Lower leg skin (tissue), 3 donors: ENCODE measurements at regions not wholly inside any gene's neighbourhood (a gene's known extent, or its start where the extent isn't known, plus 50 kb on each side); places are given as distances from the start of the nearest gene placed in this dataset.

ENCODE experiments used
- CTCF ChIP-seq, 3 donors: fragments of 450-650 bp; IDR thresholded peaks; one replicate each; pipeline ENCODE4 v1.5.1; 2016; ENCODE audit warnings: antibody characterized with exemption in 3 of 3, mild to moderate bottlenecking in 3 of 3, moderate library complexity in 2 of 3
- POLR2A ChIP-seq, 2 donors: fragments of 450-650 bp; IDR thresholded peaks; one replicate each; pipeline ENCODE4 v1.6.1; 2016 to 2017; ENCODE audit warnings: antibody characterized with exemption in 2 of 2, mild to moderate bottlenecking in 1 of 2, moderate library complexity in 1 of 2

- TF ChIP-seq CTCF (IDR thresholded peaks at IDR 0.05) = no peak
- no peak for TF ChIP-seq POLR2A (IDR thresholded peaks at IDR 0.05)
Observed at GRCh38 chr14:106578481-106578880, 1052.1 kb downstream of the TMEM121 start.
